Stomach (tissue), 4 donors: ENCODE measurements at regions not wholly inside any gene's neighbourhood (a gene's known extent, or its start where the extent isn't known, plus 50 kb on each side); places are given as distances from the start of the nearest gene placed in this dataset.

Experiments
- POLR2A ChIP-seq, 4 donors: fragments of 450-650 bp; IDR thresholded peaks; one replicate each; pipeline ENCODE4 v1.6.1; 2016; ENCODE audit warnings: antibody characterized with exemption in 4 of 4, control low read depth in 2 of 4, mild to moderate bottlenecking in 1 of 4, moderate library complexity in 1 of 4
- POLR2AphosphoS5 ChIP-seq, 3 donors: sonication (generic); formaldehyde crosslinking; IDR thresholded peaks; one replicate each; pipeline ENCODE4 v1.6.1; 2016; ENCODE audit warnings: antibody characterized with exemption in 3 of 3
- TF ChIP-seq, protein P1 (sequence below), 7 experiments: fragments of 450-650 bp in 4 of 7; fragments of 200-600 bp in 3 of 7; sonication (generic) in 3 of 7; IDR thresholded peaks; one replicate each; pipeline ENCODE4 v1.5.1; 2016 to 2019; ENCODE audit warnings: antibody characterized with exemption in 7 of 7, control low read depth in 2 of 7, mild to moderate bottlenecking in 1 of 7

DNA sequence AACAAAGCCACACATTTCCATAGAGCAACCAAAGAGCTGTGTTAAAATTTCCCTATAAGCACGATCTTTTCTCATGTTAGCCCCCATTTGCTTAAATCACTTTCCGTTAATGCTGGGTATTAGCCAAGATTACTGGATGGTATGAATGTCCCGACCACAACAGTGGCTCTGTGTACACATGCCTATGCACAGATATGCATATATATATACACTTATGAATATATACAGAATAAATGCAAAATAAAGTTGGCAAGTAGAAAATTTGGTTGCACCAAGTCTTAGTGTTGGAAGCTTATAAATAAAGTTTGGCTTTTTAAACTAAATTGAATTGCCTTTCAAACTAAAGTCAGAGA, 265.9 kb upstream of the ETAA1 start:
- TF ChIP-seq, protein P1, sequence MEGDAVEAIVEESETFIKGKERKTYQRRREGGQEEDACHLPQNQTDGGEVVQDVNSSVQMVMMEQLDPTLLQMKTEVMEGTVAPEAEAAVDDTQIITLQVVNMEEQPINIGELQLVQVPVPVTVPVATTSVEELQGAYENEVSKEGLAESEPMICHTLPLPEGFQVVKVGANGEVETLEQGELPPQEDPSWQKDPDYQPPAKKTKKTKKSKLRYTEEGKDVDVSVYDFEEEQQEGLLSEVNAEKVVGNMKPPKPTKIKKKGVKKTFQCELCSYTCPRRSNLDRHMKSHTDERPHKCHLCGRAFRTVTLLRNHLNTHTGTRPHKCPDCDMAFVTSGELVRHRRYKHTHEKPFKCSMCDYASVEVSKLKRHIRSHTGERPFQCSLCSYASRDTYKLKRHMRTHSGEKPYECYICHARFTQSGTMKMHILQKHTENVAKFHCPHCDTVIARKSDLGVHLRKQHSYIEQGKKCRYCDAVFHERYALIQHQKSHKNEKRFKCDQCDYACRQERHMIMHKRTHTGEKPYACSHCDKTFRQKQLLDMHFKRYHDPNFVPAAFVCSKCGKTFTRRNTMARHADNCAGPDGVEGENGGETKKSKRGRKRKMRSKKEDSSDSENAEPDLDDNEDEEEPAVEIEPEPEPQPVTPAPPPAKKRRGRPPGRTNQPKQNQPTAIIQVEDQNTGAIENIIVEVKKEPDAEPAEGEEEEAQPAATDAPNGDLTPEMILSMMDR (IDR thresholded peaks at IDR 0.05): no peak
- TF ChIP-seq POLR2AphosphoS5 (IDR thresholded peaks at IDR 0.05) (no peak), POLR2A (IDR thresholded peaks at IDR 0.05) (no peak)
